HFF-Myc (cell line): ENCODE measurements at regions not wholly inside any gene's neighbourhood (a gene's known extent, or its start where the extent isn't known, plus 50 kb on each side); places are given as distances from the start of the nearest gene placed in this dataset.

ENCODE experiments used
- DNase-seq: peaks from one replicate; pipeline ENCODE4 v3.0.0-alpha.2; 2011; ENCODE audit warnings: low read depth; ENCODE audit errors: extremely low read depth
- H3K4me3 ChIP-seq: replicated peaks from 2 replicates; pipeline ENCODE4 v1.5.1; 2011; ENCODE audit warnings: low read depth, mild to moderate bottlenecking, control low read depth, low read length
- CTCF ChIP-seq: IDR thresholded peaks from 2 replicates; pipeline ENCODE4 v1.5.1; 2012; ENCODE audit warnings: mild to moderate bottlenecking, low read depth, low read length, control low read depth; ENCODE audit errors: missing control alignments

GRCh38 chr10:65811931-65812525 lies 1113.8 kb upstream of the LRRTM3 start:
- no peak for DNase-seq
- H3K4me3 ChIP-seq = no peak overlapping the region
- no peak for TF ChIP-seq CTCF

DNA sequence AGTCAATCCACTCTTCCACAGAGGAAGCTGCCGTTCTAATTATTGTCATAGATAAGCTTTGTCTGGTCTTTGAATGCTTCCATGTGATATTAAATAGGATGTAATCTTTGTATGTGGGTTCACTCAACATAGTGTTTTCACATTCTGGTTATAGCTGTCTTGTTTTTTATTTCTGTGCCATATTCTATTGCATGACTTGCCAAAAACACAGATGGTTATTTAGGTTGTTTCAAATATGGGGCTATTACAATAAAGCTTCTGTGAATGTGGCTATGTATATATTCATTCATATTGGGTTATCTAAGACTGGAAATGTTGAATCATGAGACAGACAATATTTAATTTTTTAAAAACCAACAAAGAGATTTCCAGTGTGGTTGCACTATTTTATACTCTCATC lies 1109.3 kb upstream of the LRRTM3 start:
- TF ChIP-seq CTCF = no peak
- DNase-seq = no peak

GRCh38 chr10:65818990-65819389 lies 1106.8 kb upstream of the LRRTM3 start:
- TF ChIP-seq CTCF = no peak
- no peak for DNase-seq
- no peak overlapping the region for H3K4me3 ChIP-seq

More for the DNA sequence above, 1109.3 kb upstream of the LRRTM3 start:
- H3K4me3 ChIP-seq = no peak overlapping the region

- TF ChIP-seq CTCF = no peak
- DNase-seq = no peak
- H3K4me3 ChIP-seq = no peak overlapping the region
Measured at GRCh38 chr10:65827359-65827758, 1098.5 kb upstream of the LRRTM3 start.

DNA sequence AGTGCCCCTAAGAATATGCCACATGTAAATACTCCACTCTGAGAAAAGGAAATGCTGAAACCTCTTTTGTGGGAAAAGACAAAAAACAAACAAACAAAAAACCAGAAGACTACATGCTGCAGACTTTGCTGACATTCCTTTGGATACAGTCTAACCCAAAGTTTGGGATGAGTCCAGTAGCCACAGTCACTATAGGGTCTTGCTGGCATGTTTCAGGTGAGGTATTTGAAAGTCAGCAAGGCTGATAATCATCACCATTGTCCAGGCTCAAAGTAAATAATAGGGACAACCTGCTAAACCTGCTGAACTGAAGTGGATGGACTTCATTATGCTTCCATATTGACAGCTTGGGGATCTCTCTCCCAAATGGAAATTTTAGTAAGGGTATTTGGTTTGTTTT lies 1087.0 kb upstream of the LRRTM3 start:
- H3K4me3 ChIP-seq = no peak overlapping the region
- no peak for DNase-seq

DNA sequence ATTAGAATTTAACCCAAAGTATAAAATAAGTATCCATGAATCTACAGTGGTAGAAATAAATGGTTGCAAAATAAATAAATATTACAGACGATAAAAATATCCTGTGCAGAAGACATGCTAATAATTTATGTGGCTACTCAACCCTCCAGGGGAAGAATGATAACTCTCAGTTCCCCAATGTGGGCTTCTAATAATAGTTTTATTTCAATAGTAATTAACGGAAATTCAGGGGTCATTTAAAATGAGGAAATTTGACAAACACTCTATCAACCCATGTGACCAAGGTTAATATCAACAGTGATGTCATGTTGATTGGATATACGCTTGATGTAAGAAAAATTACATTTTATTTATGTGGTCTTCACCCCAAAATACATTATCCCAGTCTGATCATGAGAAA lies 1082.6 kb upstream of the LRRTM3 start:
- TF ChIP-seq CTCF = no peak
- no peak for DNase-seq
- H3K4me3 ChIP-seq = no peak overlapping the region

More for the DNA sequence above, 1087.0 kb upstream of the LRRTM3 start:
- no peak for TF ChIP-seq CTCF

DNA sequence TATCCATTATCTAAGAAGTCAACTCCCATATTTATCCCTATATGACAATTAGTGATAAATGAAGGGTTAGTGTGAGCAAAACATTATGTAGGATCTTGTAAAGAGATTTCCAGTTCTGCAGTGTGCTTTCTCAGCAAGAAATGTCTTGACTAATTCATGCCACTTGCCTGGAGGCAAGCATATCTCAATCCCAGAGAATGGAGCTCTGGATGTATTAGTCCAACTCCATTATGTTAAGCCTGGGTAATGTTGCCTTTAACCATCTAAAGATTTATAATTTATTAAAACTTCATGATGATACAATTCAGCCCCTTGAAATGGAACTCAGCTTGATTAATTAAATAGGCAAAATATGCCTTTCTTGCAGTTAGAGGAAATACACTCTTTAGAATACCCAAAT lies 1079.9 kb upstream of the LRRTM3 start:
- no peak for TF ChIP-seq CTCF
- no peak for DNase-seq
- no peak overlapping the region for H3K4me3 ChIP-seq
